K562 (cell line): ENCODE measurements at regions not wholly inside any gene's neighbourhood (a gene's known extent, or its start where the extent isn't known, plus 50 kb on each side); places are given as distances from the start of the nearest gene placed in this dataset.

Experiments
- ATAC-seq: fragments of 200-7000 bp; cut with Tn5 transposase; 3 replicates; pipeline ENCODE4 v1.9.1; 2020; ENCODE audit warnings: moderate library complexity
- BruUV-seq: library from RNA; stranded (reverse); fragments of 400-500 nt; replicated peaks from 2 replicates; lab custom pipeline; 2021; lab: Mats Ljungman, UMichigan
- CTCF ChIA-PET: fragments of 300-600 bp; formaldehyde crosslinking; extraction: SDS; loops from one replicate; lab custom pipeline; 2021; ENCODE audit warnings: low intra/inter-chr PET ratio; lab: Yijun Ruan, JAX
- POLR2A ChIA-PET: fragments of 300-600, 350-650 bp; sonication (Branson Sonifier 250); formaldehyde crosslinking; extraction: SDS; loops from one replicate; lab custom pipeline; 2021; ENCODE audit warnings: antibody characterized with exemption, inconsistent platforms; lab: Yijun Ruan, JAX
- DNase-seq, 4 experiments: peaks; one replicate each; pipeline versions ENCODE4 v3.0.0 to v3.0.0-alpha.2; 2011 to 2018; ENCODE audit warnings: low spot score in 3 of 4, mixed read lengths in 3 of 4; ENCODE audit errors: extremely low read depth in 1 of 4
- FAIRE-seq: peaks from 2 replicates; lab custom pipeline; 2011; peaks lifted over from hg19 to GRCh38; lab: Jason Lieb, UNC
- H2AFZ ChIP-seq: 2 replicates; pipeline ENCODE4 v1.6.0; 2011; ENCODE audit warnings: low read depth, low read length, control low read depth, inconsistent platforms
- H3K27ac ChIP-seq: fragments of 200-600 bp; 3 replicates; pipeline ENCODE4 v1.8.0; 2011; ENCODE audit warnings: low read depth, mild to moderate bottlenecking, control low read depth, inconsistent platforms, low read length, moderate library complexity, mixed read lengths; ENCODE audit errors: extremely low read depth
- H3K27me3 ChIP-seq, 2 experiments: fragments of 300-600 bp in 1 of 2; 2 replicates in 1 of 2; 3 replicates in 1 of 2; pipeline versions ENCODE4 v1.6.0 to v1.8.0; 2011; ENCODE audit warnings: inconsistent platforms in 2 of 2, low read length in 2 of 2, mild to moderate bottlenecking in 1 of 2, mixed read lengths in 1 of 2, moderate library complexity in 1 of 2; ENCODE audit not compliant: control insufficient read depth in 2 of 2, insufficient read depth in 2 of 2
- H3K36me3 ChIP-seq: fragments of 300-600 bp; 3 replicates; pipeline ENCODE4 v1.8.0; 2011; ENCODE audit warnings: mild to moderate bottlenecking, low read length, inconsistent platforms; ENCODE audit not compliant: control insufficient read depth, insufficient read depth
- H3K4me1 ChIP-seq, 2 experiments: fragments of 200-600 bp in 1 of 2; replicated peaks in 1 of 2; 2 replicates in 1 of 2; 3 replicates in 1 of 2; pipeline versions ENCODE4 v1.5.1 to v1.8.0; 2011; ENCODE audit warnings: inconsistent platforms in 2 of 2, low read length in 2 of 2, mild to moderate bottlenecking in 1 of 2, mixed read lengths in 1 of 2, moderate library complexity in 1 of 2; ENCODE audit not compliant: control insufficient read depth in 2 of 2, insufficient read depth in 2 of 2
- H3K4me2 ChIP-seq: 2 replicates; pipeline ENCODE4 v1.6.1; 2011; ENCODE audit warnings: low read length, control low read depth, inconsistent platforms, mixed read lengths; ENCODE audit not compliant: insufficient read depth
- H3K4me3 ChIP-seq: fragments of 200-600 bp; sonication (generic), shearing (Covaris generic); 2 replicates; pipeline ENCODE4 v1.5.1; 2016; ENCODE audit warnings: control low read depth, inconsistent platforms
- H3K79me2 ChIP-seq: fragments of 200-600 bp; 3 replicates; pipeline ENCODE4 v1.8.0; 2011; ENCODE audit warnings: low read length, inconsistent platforms; ENCODE audit not compliant: control insufficient read depth, insufficient read depth
- H3K9ac ChIP-seq, 2 experiments: 2 replicates each; pipeline versions ENCODE4 v1.6.0 to v1.6.1; 2011; ENCODE audit warnings: low read depth in 2 of 2, low read length in 2 of 2, control low read depth in 1 of 2, inconsistent platforms in 1 of 2, mild to moderate bottlenecking in 1 of 2, mixed read lengths in 1 of 2; ENCODE audit not compliant: insufficient read depth in 1 of 2
- H3K9me1 ChIP-seq: one replicate; pipeline ENCODE4 v1.6.0; 2011; ENCODE audit warnings: inconsistent platforms, mild to moderate bottlenecking, low read length, moderate library complexity; ENCODE audit not compliant: control insufficient read depth, insufficient read depth
- H3K9me3 ChIP-seq: replicated peaks from 2 replicates; pipeline ENCODE4 v1.5.1; 2011; ENCODE audit warnings: low read depth, low read length, inconsistent platforms; ENCODE audit not compliant: control insufficient read depth, insufficient read depth
- H4K20me1 ChIP-seq: replicated peaks from 2 replicates; pipeline ENCODE4 v1.6.1; 2011; ENCODE audit warnings: low read length, inconsistent platforms, mixed read lengths; ENCODE audit not compliant: control insufficient read depth, insufficient read depth
- ARID3B ChIP-seq: fragments of 250-450 bp; sonication (Bioruptor Pico); IDR thresholded peaks from 2 replicates; pipeline ENCODE4 v1.4.0; 2020; ENCODE audit warnings: borderline replicate concordance
- CREB1 ChIP-seq, 2 experiments: sonication (generic) in 1 of 2; formaldehyde crosslinking in 1 of 2; IDR thresholded peaks; 2 replicates each; pipeline versions ENCODE4 v1.6.1 to v1.8.0; 2012 to 2022; ENCODE audit warnings: inconsistent platforms in 1 of 2, mild to moderate bottlenecking in 1 of 2, missing genetic modification reagents in 1 of 2, moderate library complexity in 1 of 2
- CXXC5 ChIP-seq: fragments of 250-450 bp; sonication (Bioruptor Pico); IDR thresholded peaks from 2 replicates; pipeline ENCODE4 v1.8.0; 2022; ENCODE audit warnings: inconsistent platforms, mild to moderate bottlenecking, moderate library complexity
- HDAC1 ChIP-seq, 2 experiments: fragments of 450-650 bp; IDR thresholded peaks; 2 replicates each; pipeline ENCODE4 v1.6.1; 2016 to 2017; ENCODE audit warnings: inconsistent platforms in 1 of 2, mild to moderate bottlenecking in 1 of 2, moderate library complexity in 1 of 2
- JUND ChIP-seq, 2 experiments: IDR thresholded peaks; 2 replicates in 1 of 2; 3 replicates in 1 of 2; pipeline ENCODE4 v1.6.1; 2011; ENCODE audit warnings: borderline replicate concordance in 2 of 2, low read depth in 2 of 2, low read length in 2 of 2, improper control_type of control experiment in 1 of 2, missing biosample characterization in 1 of 2, missing genetic modification characterization in 1 of 2, missing genetic modification reagents in 1 of 2
- L3MBTL2 ChIP-seq: fragments of 450-650 bp; IDR thresholded peaks from 2 replicates; pipeline ENCODE4 v1.6.1; 2016; ENCODE audit warnings: mild to moderate bottlenecking, moderate library complexity
- MED1 ChIP-seq: sonication (generic); formaldehyde crosslinking; IDR thresholded peaks from 2 replicates; pipeline ENCODE4 v1.8.1; 2023; ENCODE audit warnings: missing genetic modification reagents, borderline replicate concordance
- MTA3 ChIP-seq: fragments of 450-650 bp; formaldehyde crosslinking; IDR thresholded peaks from 2 replicates; pipeline ENCODE4 v1.6.1; 2017; ENCODE audit warnings: mild to moderate bottlenecking, borderline replicate concordance
- POLR3G ChIP-seq: IDR thresholded peaks from 2 replicates; pipeline ENCODE4 v1.6.1; 2011; ENCODE audit not compliant: insufficient read length, insufficient replicate concordance; ENCODE audit errors: extremely low read depth
- RAD51 ChIP-seq: fragments of 450-650 bp; IDR thresholded peaks from 2 replicates; pipeline ENCODE4 v1.7.1; 2016; ENCODE audit warnings: low read depth, mild to moderate bottlenecking, borderline replicate concordance
- RUNX1 ChIP-seq: sonication (generic); IDR thresholded peaks from 2 replicates; pipeline ENCODE4 v1.6.1; 2016; ENCODE audit warnings: antibody characterized with exemption, low read depth
- SREBF1 ChIP-seq: fragments of 150-350 bp; IDR thresholded peaks from 2 replicates; pipeline ENCODE4 v1.6.1; 2014; ENCODE audit warnings: antibody characterized with exemption, low read depth, low read length, borderline replicate concordance
- U2AF2 ChIP-seq: fragments of 200-400 bp; formaldehyde crosslinking; optimal IDR thresholded peaks from 2 replicates; pipeline ENCODE3; 2017; ENCODE audit warnings: low read depth, mild to moderate bottlenecking, low read length
- WGBS: fragments of 100-300 bp; shearing (Covaris generic); methylation state at CpG from one replicate; pipeline ENCODE4 v1.1.6; 2016; ENCODE audit warnings: low coverage, mixed read lengths; ENCODE audit not compliant: insufficient coverage; ENCODE audit errors: missing lambda C conversion rate; 5-methylcytosine and 5-hydroxymethylcytosine counted together
- in situ Hi-C: fragments of 300-500 bp; cut with MboI; formaldehyde crosslinking; loops from 4 replicates; pipeline ENCODE4 v1.15.0; 2018; ENCODE audit warnings: inconsistent platforms, mixed read lengths
- intact Hi-C: fragments of 100-400 bp; cut with micrococcal nuclease; formaldehyde crosslinking; loops from 2 replicates; pipeline ENCODE4 v1.14.2; 2022
- TF ChIP-seq, protein P1 (sequence below): fragments of 450-650 bp; IDR thresholded peaks from 2 replicates; pipeline ENCODE4 v1.6.1; 2016; ENCODE audit warnings: antibody characterized with exemption
- TF ChIP-seq, protein P2 (sequence below): fragments of 250-450 bp; sonication (Bioruptor Pico); IDR thresholded peaks from 2 replicates; pipeline ENCODE4 v1.8.0; 2021; ENCODE audit warnings: moderate library complexity, mild to moderate bottlenecking, inconsistent platforms
- TF ChIP-seq, protein P3 (sequence below): sonication (generic); formaldehyde crosslinking; IDR thresholded peaks from 2 replicates; pipeline ENCODE4 v1.8.1; 2023; ENCODE audit warnings: mild to moderate bottlenecking, missing genetic modification reagents

DNA sequence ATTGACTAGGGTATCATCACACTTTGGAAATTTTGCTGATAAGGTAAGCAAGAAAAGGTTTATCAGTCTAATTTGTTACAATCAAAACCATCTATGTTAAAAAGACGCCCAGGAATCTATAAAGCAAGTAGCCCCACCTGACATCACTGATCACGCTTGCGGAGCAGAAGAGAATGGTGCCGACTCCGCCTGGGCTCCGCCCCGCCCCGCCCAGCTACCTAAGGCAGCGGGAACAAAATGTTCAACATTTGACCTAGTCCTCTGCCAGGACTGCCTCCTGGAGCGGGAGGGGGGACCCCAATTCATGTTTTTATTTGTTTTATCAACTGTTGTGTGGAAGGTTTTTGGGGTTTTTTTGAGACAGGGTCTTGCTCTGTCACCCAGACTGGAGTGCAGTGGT, 520.5 kb downstream of the PREX1 start:
- FAIRE-seq (no peak), ATAC-seq (no peak), DNase-seq (no peak)
- Histone ChIP-seq H3K27me3 (peaks cover 4 to 16% of the 10 kb centered on the region in 2 experiments; a peak in 3 of 5 replicates), H3K9ac (no peak overlapping the region), H3K9me1 (no peaks in the 10 kb centered on the region), H2AFZ (no peak overlapping the region), H3K79me2 (no peaks in the 10 kb centered on the region), H3K36me3 (no peaks in the 10 kb centered on the region), H3K27ac (no peak overlapping the region), H3K4me3 (no peak overlapping the region), H3K9me3 (no peaks in the 10 kb centered on the region), H3K4me1 (no peaks in the 10 kb centered on the region), H4K20me1 (no peaks in the 10 kb centered on the region), H3K4me2 (no peak overlapping the region)
- ChIA-PET POLR2A (no interaction called here), CTCF (no interaction called here)
- BruUV-seq = no TSS peak
- in situ Hi-C loops = no loop called here
- WGBS = 0% methylated on average over 6 of the region's 10 CpGs
- intact Hi-C loops = no loop called here
- TF ChIP-seq POLR3G (no peak), U2AF2 (no peak), RAD51 (no peak), SREBF1 (no peak), CREB1 (IDR thresholded peaks at IDR 0.05) (no peak), CREB1 (CRISPR knock-in tag; IDR thresholded peaks at IDR 0.05) (no peak), ARID3B (CRISPR knock-in tag) (no peak), HDAC1 (IDR thresholded peaks at IDR 0.05) (no peak), JUND (IDR thresholded peaks at IDR 0.05; ENCODE audit: borderline replicate concordance, low read depth, low read length) (no peak), JUND (tag; IDR thresholded peaks at IDR 0.05; ENCODE audit: borderline replicate concordance, low read depth, low read length) (no peak), MED1 (no peak), RUNX1 (no peak), L3MBTL2 (no peak), CXXC5 (CRISPR knock-in tag) (no peak), MTA3 (no peak)
- TF ChIP-seq, protein P1, sequence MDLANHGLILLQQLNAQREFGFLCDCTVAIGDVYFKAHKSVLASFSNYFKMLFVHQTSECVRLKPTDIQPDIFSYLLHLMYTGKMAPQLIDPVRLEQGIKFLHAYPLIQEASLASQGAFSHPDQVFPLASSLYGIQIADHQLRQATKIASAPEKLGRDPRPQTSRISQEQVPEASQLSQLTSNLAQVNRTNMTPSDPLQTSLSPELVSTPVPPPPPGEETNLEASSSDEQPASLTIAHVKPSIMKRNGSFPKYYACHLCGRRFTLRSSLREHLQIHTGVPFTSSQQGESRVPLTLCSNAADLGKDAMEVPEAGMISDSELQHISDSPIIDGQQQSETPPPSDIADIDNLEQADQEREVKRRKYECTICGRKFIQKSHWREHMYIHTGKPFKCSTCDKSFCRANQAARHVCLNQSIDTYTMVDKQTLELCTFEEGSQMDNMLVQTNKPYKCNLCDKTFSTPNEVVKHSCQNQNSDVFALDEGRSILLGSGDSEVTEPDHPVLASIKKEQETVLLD = no peak
- TF ChIP-seq, protein P2, sequence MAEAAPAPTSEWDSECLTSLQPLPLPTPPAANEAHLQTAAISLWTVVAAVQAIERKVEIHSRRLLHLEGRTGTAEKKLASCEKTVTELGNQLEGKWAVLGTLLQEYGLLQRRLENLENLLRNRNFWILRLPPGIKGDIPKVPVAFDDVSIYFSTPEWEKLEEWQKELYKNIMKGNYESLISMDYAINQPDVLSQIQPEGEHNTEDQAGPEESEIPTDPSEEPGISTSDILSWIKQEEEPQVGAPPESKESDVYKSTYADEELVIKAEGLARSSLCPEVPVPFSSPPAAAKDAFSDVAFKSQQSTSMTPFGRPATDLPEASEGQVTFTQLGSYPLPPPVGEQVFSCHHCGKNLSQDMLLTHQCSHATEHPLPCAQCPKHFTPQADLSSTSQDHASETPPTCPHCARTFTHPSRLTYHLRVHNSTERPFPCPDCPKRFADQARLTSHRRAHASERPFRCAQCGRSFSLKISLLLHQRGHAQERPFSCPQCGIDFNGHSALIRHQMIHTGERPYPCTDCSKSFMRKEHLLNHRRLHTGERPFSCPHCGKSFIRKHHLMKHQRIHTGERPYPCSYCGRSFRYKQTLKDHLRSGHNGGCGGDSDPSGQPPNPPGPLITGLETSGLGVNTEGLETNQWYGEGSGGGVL (CRISPR knock-in tag) = no peak
- TF ChIP-seq, protein P3, sequence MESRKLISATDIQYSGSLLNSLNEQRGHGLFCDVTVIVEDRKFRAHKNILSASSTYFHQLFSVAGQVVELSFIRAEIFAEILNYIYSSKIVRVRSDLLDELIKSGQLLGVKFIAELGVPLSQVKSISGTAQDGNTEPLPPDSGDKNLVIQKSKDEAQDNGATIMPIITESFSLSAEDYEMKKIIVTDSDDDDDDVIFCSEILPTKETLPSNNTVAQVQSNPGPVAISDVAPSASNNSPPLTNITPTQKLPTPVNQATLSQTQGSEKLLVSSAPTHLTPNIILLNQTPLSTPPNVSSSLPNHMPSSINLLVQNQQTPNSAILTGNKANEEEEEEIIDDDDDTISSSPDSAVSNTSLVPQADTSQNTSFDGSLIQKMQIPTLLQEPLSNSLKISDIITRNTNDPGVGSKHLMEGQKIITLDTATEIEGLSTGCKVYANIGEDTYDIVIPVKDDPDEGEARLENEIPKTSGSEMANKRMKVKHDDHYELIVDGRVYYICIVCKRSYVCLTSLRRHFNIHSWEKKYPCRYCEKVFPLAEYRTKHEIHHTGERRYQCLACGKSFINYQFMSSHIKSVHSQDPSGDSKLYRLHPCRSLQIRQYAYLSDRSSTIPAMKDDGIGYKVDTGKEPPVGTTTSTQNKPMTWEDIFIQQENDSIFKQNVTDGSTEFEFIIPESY (CRISPR knock-in tag) = no peak
